PC-9 (cell line): ENCODE measurements at regions not wholly inside any gene's neighbourhood (a gene's known extent, or its start where the extent isn't known, plus 50 kb on each side); places are given as distances from the start of the nearest gene placed in this dataset.
"Not testable (repeated sequence)": the region's sequence is repeated elsewhere in the genome, so short reads cannot be mapped to it uniquely, and the experiment has no call there.

Experiments used
- BruUV-seq: library from RNA; stranded (reverse); fragments of 400-500 nt; replicated peaks from 2 replicates; lab custom pipeline; 2021; lab: Mats Ljungman, UMichigan
- CTCF ChIA-PET: fragments of 300-600 bp; sonication (Branson Sonifier 250); formaldehyde crosslinking; loops from one replicate; lab custom pipeline; 2022; ENCODE audit warnings: antibody characterized with exemption; lab: Charles Lee
- POLR2A ChIA-PET: fragments of 300-600 bp; sonication (Branson Sonifier 250); formaldehyde crosslinking; loops from one replicate; lab custom pipeline; 2022; ENCODE audit warnings: antibody characterized with exemption; ENCODE audit not compliant: unreplicated experiment; lab: Charles Lee
- DNase-seq, 2 experiments: peaks; one replicate each; pipeline versions ENCODE4 v3.0.0 to v3.0.0-alpha.2; 2015 to 2022; ENCODE audit warnings: mixed read lengths in 1 of 2
- H2AFZ ChIP-seq: fragments of 200-600 bp; sonication (generic); 2 replicates; pipeline ENCODE4 v1.8.1; 2017; ENCODE audit warnings: antibody characterized with exemption
- H3F3A ChIP-seq: fragments of 200-600 bp; sonication (generic); 2 replicates; pipeline ENCODE4 v1.8.1; 2017; ENCODE audit warnings: antibody characterized with exemption, mild to moderate bottlenecking, low read depth; ENCODE audit not compliant: insufficient read depth
- H3K27ac ChIP-seq: fragments of 200-600 bp; sonication (generic); 2 replicates; pipeline ENCODE4 v1.6.1; 2016; ENCODE audit warnings: mixed run types
- H3K27me3 ChIP-seq: fragments of 200-600 bp; sonication (generic); 2 replicates; pipeline ENCODE4 v1.6.1; 2016; ENCODE audit warnings: low read depth, mixed run types; ENCODE audit not compliant: insufficient read depth
- H3K36me3 ChIP-seq: fragments of 200-600 bp; sonication (generic); 2 replicates; pipeline ENCODE4 v1.6.1; 2016; ENCODE audit warnings: low read depth, mixed run types
- H3K4me1 ChIP-seq: fragments of 200-600 bp; sonication (generic); replicated peaks from 2 replicates; pipeline ENCODE4 v1.6.1; 2016; ENCODE audit warnings: mixed run types; ENCODE audit not compliant: insufficient read depth
- H3K4me2 ChIP-seq: fragments of 200-600 bp; sonication (generic); 2 replicates; pipeline ENCODE4 v1.6.1; 2017; ENCODE audit warnings: mixed run types
- H3K4me3 ChIP-seq: fragments of 200-600 bp; sonication (generic); 2 replicates; pipeline ENCODE4 v1.6.1; 2016; ENCODE audit warnings: mixed run types
- H3K79me2 ChIP-seq: fragments of 200-600 bp; sonication (generic); 2 replicates; pipeline ENCODE4 v1.6.1; 2017; ENCODE audit warnings: low read depth, mixed run types
- H3K9me2 ChIP-seq: fragments of 200-600 bp; sonication (generic); 2 replicates; pipeline ENCODE4 v1.8.1; 2017; ENCODE audit warnings: mild to moderate bottlenecking; ENCODE audit not compliant: insufficient read depth
- H3K9me3 ChIP-seq: fragments of 200-600 bp; sonication (generic); 2 replicates; pipeline ENCODE4 v1.8.1; 2016; ENCODE audit warnings: low read depth; ENCODE audit not compliant: insufficient read depth
- H4K20me1 ChIP-seq: fragments of 200-600 bp; sonication (generic); 2 replicates; pipeline ENCODE4 v1.8.1; 2017; ENCODE audit not compliant: insufficient read depth
- EZH2 ChIP-seq: fragments of 200-600 bp; sonication (generic); IDR thresholded peaks from 2 replicates; pipeline ENCODE4 v1.8.0; 2017; ENCODE audit warnings: antibody characterized with exemption, low read depth
- intact Hi-C: fragments of 100-400 bp; cut with micrococcal nuclease; formaldehyde crosslinking; loops from one replicate; pipeline ENCODE4 v1.10.0; 2022; ENCODE audit not compliant: unreplicated experiment
- TF ChIP-seq, protein P1 (sequence below): fragments of 200-600 bp; sonication (generic); conservative IDR thresholded peaks from 2 replicates; pipeline ENCODE4 v1.6.1; 2017; ENCODE audit warnings: mixed run types, antibody characterized with exemption, mild to moderate bottlenecking, moderate library complexity

DNA sequence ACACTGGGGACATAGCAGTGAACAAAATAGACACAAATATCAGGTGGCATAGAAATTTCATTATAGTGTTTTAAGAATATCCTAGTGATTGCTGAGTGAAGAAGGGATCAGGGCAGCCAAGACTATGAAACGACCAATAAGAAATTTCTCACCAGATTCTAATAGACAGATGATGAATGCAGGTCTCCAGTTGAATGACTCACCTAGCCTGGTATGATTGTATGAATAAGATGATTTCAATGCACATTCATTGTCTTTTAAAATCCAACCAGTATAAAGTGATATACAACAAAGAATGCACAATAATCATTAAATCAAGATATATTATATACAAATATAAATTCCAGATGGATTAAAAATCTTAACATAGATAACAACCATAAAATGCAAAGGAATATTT lies 124.5 kb upstream of the TENT5A start:
- no peaks in the 10 kb centered on the region for H3K79me2 ChIP-seq
- BruUV-seq = no TSS peak
- H3K4me3 ChIP-seq = no peak overlapping the region
- intact Hi-C loops = no loop called here
- no peaks in the 10 kb centered on the region for H3F3A ChIP-seq
- ChIA-PET POLR2A (interaction anchor here (0.6 kb wide), 1 partner anchor 123 kb away, joined by 3 read pairs; no protein-coding TSS in a partner anchor), CTCF (no interaction called here)
- H3K9me3 ChIP-seq = no peaks in the 10 kb centered on the region
- no peak for DNase-seq
- no peaks in the 10 kb centered on the region for H3K27me3 ChIP-seq
- no peak overlapping the region for H3K4me2 ChIP-seq
- no peak overlapping the region for H3K27ac ChIP-seq
- TF ChIP-seq, protein P1, sequence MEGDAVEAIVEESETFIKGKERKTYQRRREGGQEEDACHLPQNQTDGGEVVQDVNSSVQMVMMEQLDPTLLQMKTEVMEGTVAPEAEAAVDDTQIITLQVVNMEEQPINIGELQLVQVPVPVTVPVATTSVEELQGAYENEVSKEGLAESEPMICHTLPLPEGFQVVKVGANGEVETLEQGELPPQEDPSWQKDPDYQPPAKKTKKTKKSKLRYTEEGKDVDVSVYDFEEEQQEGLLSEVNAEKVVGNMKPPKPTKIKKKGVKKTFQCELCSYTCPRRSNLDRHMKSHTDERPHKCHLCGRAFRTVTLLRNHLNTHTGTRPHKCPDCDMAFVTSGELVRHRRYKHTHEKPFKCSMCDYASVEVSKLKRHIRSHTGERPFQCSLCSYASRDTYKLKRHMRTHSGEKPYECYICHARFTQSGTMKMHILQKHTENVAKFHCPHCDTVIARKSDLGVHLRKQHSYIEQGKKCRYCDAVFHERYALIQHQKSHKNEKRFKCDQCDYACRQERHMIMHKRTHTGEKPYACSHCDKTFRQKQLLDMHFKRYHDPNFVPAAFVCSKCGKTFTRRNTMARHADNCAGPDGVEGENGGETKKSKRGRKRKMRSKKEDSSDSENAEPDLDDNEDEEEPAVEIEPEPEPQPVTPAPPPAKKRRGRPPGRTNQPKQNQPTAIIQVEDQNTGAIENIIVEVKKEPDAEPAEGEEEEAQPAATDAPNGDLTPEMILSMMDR = no peak
- TF ChIP-seq EZH2 = no peak
- no peak overlapping the region for H2AFZ ChIP-seq
- H4K20me1 ChIP-seq = no peaks in the 10 kb centered on the region
- no peaks in the 10 kb centered on the region for H3K9me2 ChIP-seq
- no peaks in the 10 kb centered on the region for H3K4me1 ChIP-seq
- H3K36me3 ChIP-seq = no peaks in the 10 kb centered on the region

GRCh38 chr6:81875782-81876293 lies 123.4 kb upstream of the TENT5A start:
- no peak overlapping the region for H2AFZ ChIP-seq
- H3K27me3 ChIP-seq = no peaks in the 10 kb centered on the region
- BruUV-seq = no TSS peak
- ChIA-PET CTCF (no interaction called here), POLR2A (no interaction called here)
- H3K36me3 ChIP-seq = no peaks in the 10 kb centered on the region
- H3K79me2 ChIP-seq = no peaks in the 10 kb centered on the region
- no peak overlapping the region for H3K4me2 ChIP-seq
- no peak overlapping the region for H3K27ac ChIP-seq
- H3K9me2 ChIP-seq = no peaks in the 10 kb centered on the region
- TF ChIP-seq EZH2 = no peak
- TF ChIP-seq, protein P1 = no peak
- no peak overlapping the region for H3K4me3 ChIP-seq
- no peaks in the 10 kb centered on the region for H3K9me3 ChIP-seq
- no peaks in the 10 kb centered on the region for H4K20me1 ChIP-seq
- intact Hi-C loops = no loop called here
- no peaks in the 10 kb centered on the region for H3F3A ChIP-seq
- H3K4me1 ChIP-seq = no peaks in the 10 kb centered on the region
- DNase-seq = no peak

- POLR2A ChIA-PET, DNase-seq, intact Hi-C loops, H3K4me1 ChIP-seq, H3F3A ChIP-seq, H3K79me2 ChIP-seq, H2AFZ ChIP-seq, H3K4me2 ChIP-seq, H3K9me3 ChIP-seq, H3K27me3 ChIP-seq, BruUV-seq, H3K36me3 ChIP-seq, H3K27ac ChIP-seq, H4K20me1 ChIP-seq, H3K9me2 ChIP-seq, CTCF ChIA-PET, H3K4me3 ChIP-seq: not testable (repeated sequence)
Measured at GRCh38 chr6:81869749-81870508, 117.4 kb upstream of the TENT5A start.
